Motor neuron (in vitro differentiated cells): ENCODE measurements at regions not wholly inside any gene's neighbourhood (a gene's known extent, or its start where the extent isn't known, plus 50 kb on each side); places are given as distances from the start of the nearest gene placed in this dataset.
A peak's percentile ranks its signal among the peaks of the same experiment; 100 is the strongest.

Experiments used
- ATAC-seq, 8 experiments: fragments of 200-7000 bp; cut with Tn5 transposase; replicated peaks in 6 of 8; 2 replicates each; pipeline ENCODE4 v1.8.0; 2021; ENCODE audit warnings: mild to moderate bottlenecking in 8 of 8, moderate library complexity in 8 of 8
- H3K27ac ChIP-seq, 2 donors: fragments of 250-450 bp; sonication (Bioruptor Pico); 2 replicates each; pipeline ENCODE4 v1.9.0; 2021; ENCODE audit warnings: antibody characterized with exemption in 2 of 2, mild to moderate bottlenecking in 2 of 2, moderate library complexity in 1 of 2
- H3K4me1 ChIP-seq, 2 donors: fragments of 250-450 bp; sonication (Bioruptor Pico); replicated peaks in 1 of 2; 2 replicates each; pipeline ENCODE4 v1.6.1; 2021; ENCODE audit warnings: antibody characterized with exemption in 2 of 2, mild to moderate bottlenecking in 2 of 2, moderate library complexity in 1 of 2
- H3K4me3 ChIP-seq, 5 donors: fragments of 250-450 bp; sonication (Bioruptor Pico); 2 replicates each; pipeline ENCODE4 v1.9.0; 2021; ENCODE audit warnings: antibody characterized with exemption in 5 of 5, mild to moderate bottlenecking in 5 of 5, moderate library complexity in 4 of 5
- WGBS, 10 experiments: fragments of 450-650 bp; shearing (Covaris generic); methylation state at CpG; one replicate each; pipeline ENCODE4 v1.0.0; 2022; 5-methylcytosine and 5-hydroxymethylcytosine counted together
- in situ Hi-C, 9 experiments: fragments of 400-800 bp; cut with MboI; loops; one replicate each; pipeline ENCODE4 v1.15.0; 2021; ENCODE audit warnings: low sequenced_read_pairs in 9 of 9, low pct_unique_long_range_greater_than_20kb in 2 of 9; ENCODE audit not compliant: unreplicated experiment in 9 of 9

- WGBS, 10 experiments, result 0 to 100% (median 53%) methylated on average over 1 to 2 of the region's 3 CpGs
- ATAC-seq, result no peak
These were observed 207.6 kb upstream of the GHITM start for GRCh38 chr10:83931669-83932068.

GRCh38 chr10:83932245-83932644, 207.1 kb upstream of the GHITM start:
- Histone ChIP-seq H3K4me3 (no peak overlapping the region), H3K4me1 (peaks cover 17 to 28% of the 10 kb centered on the region in 2 donors), H3K27ac (no peak overlapping the region)
- WGBS, 10 experiments, result 29 to 100% (median 90%) methylated on average over 1 of the region's 2 CpGs; no CpG with 5 or more reads in 4 of the 10 experiments
- no peak for ATAC-seq
- in situ Hi-C loops, result no loop called here

More at GRCh38 chr10:83931669-83932068, 207.6 kb upstream of the GHITM start:
- no peak overlapping the region for H3K4me3 ChIP-seq
- H3K4me1 ChIP-seq, result peaks cover 17 to 28% of the 10 kb centered on the region in 2 donors
- H3K27ac ChIP-seq, result no peak overlapping the region
- in situ Hi-C loops, result no loop called here

GRCh38 chr10:83934062-83934461, 205.2 kb upstream of the GHITM start:
- no peak for ATAC-seq
- H3K27ac ChIP-seq, result no peak overlapping the region
- H3K4me3 ChIP-seq, result no peak overlapping the region
- 48 to 93% (median 81%) methylated on average over 2 to 3 of the region's 3 CpGs; no CpG with 5 or more reads in 4 of the 10 experiments for WGBS, 10 experiments
- peaks cover 13 to 22% of the 10 kb centered on the region in 2 donors for H3K4me1 ChIP-seq
- in situ Hi-C loops, result no loop called here

GRCh38 chr10:83934641-83935338, 204.5 kb upstream of the GHITM start:
- 0 to 77% (median 53%) methylated on average over 1 to 4 of the region's 5 CpGs; no CpG with 5 or more reads in 3 of the 10 experiments for WGBS, 10 experiments
- no peak overlapping the region for H3K27ac ChIP-seq

GRCh38 chr10:83935339-83935736, 204.0 kb upstream of the GHITM start:
- in situ Hi-C loops, result no loop called here
- peak in 2 of 8 experiments; percentile 41 to 53 for ATAC-seq
- no peak overlapping the region for H3K4me3 ChIP-seq

More at GRCh38 chr10:83934641-83935338, 204.5 kb upstream of the GHITM start:
- H3K4me1 ChIP-seq, result peaks cover 6 to 15% of the 10 kb centered on the region in 2 donors
- no peak overlapping the region for H3K4me3 ChIP-seq
- peak in 6 of 8 experiments; percentile 19 to 99 (median 64) for ATAC-seq
- in situ Hi-C loops, result no loop called here

GRCh38 chr10:83935911-83936310, 203.4 kb upstream of the GHITM start:
- in situ Hi-C loops, result no loop called here
- 0 to 100% (median 81%) methylated on average over 1 to 4 of the region's 5 CpGs; no CpG with 5 or more reads in 2 of the 10 experiments for WGBS, 10 experiments
- Histone ChIP-seq H3K4me3 (no peak overlapping the region), H3K4me1 (peaks cover 6 to 15% of the 10 kb centered on the region in 2 donors), H3K27ac (no peak overlapping the region)
- no peak for ATAC-seq

More at GRCh38 chr10:83935339-83935736, 204.0 kb upstream of the GHITM start:
- H3K4me1 ChIP-seq, result peaks cover 6 to 15% of the 10 kb centered on the region in 2 donors
- H3K27ac ChIP-seq, result no peak overlapping the region
- WGBS, 10 experiments, result 14 to 100% (median 68%) methylated on average over 1 to 3 of the region's 3 CpGs; no CpG with 5 or more reads in 2 of the 10 experiments

GRCh38 chr10:83937161-83937560, 202.1 kb upstream of the GHITM start:
- no peak overlapping the region for H3K4me3 ChIP-seq
- no peak for ATAC-seq
- no peak overlapping the region for H3K27ac ChIP-seq
- in situ Hi-C loops, result no loop called here
- 17 to 90% (median 46%) methylated on average over 2 to 3 of the region's 3 CpGs; no CpG with 5 or more reads in 1 of the 10 experiments for WGBS, 10 experiments
- peaks cover 10 to 18% of the 10 kb centered on the region in 2 donors for H3K4me1 ChIP-seq

GRCh38 chr10:83937826-83938225, 201.5 kb upstream of the GHITM start:
- ATAC-seq, result no peak
- in situ Hi-C loops, result no loop called here
- WGBS, 10 experiments, result 0 to 100% (median 88%) methylated on average over 1 of the region's 1 CpG; no CpG with 5 or more reads in 5 of the 10 experiments
- Histone ChIP-seq H3K4me3 (no peak overlapping the region), H3K27ac (no peak overlapping the region), H3K4me1 (peaks cover 10 to 18% of the 10 kb centered on the region in 2 donors)

- Histone ChIP-seq H3K4me3 (no peak overlapping the region), H3K4me1 (peaks cover 4 to 20% of the 10 kb centered on the region in 2 donors), H3K27ac (no peak overlapping the region)
- in situ Hi-C loops, result no loop called here
- no peak for ATAC-seq
- WGBS, 10 experiments, result 0 to 88% (median 63%) methylated on average over 1 to 2 of the region's 2 CpGs; no CpG with 5 or more reads in 3 of the 10 experiments
These were observed 198.1 kb upstream of the GHITM start for GRCh38 chr10:83941189-83941588.

- ATAC-seq, result no peak
- Histone ChIP-seq H3K4me3 (no peak overlapping the region), H3K4me1 (peaks cover 4 to 22% of the 10 kb centered on the region in 2 donors), H3K27ac (no peak overlapping the region)
- 11 to 100% (median 80%) methylated on average over 1 to 3 of the region's 3 CpGs; no CpG with 5 or more reads in 5 of the 10 experiments for WGBS, 10 experiments
- in situ Hi-C loops, result no loop called here
These were observed 196.9 kb upstream of the GHITM start for GRCh38 chr10:83942410-83942809.

- Histone ChIP-seq H3K4me3 (no peak overlapping the region), H3K27ac (no peak overlapping the region), H3K4me1 (peaks cover 4 to 22% of the 10 kb centered on the region in 2 donors)
- ATAC-seq, result peak in 2 of 8 experiments; percentile 67 to 95
- in situ Hi-C loops, result no loop called here
- 0 to 100% (median 89%) methylated on average over 1 to 3 of the region's 5 CpGs; no CpG with 5 or more reads in 4 of the 10 experiments for WGBS, 10 experiments
These were observed 196.3 kb upstream of the GHITM start for GRCh38 chr10:83943049-83943448.

GRCh38 chr10:83943920-83944319, 195.4 kb upstream of the GHITM start:
- H3K4me3 ChIP-seq, result no peak overlapping the region
- ATAC-seq, result no peak
- no peak overlapping the region for H3K27ac ChIP-seq
- in situ Hi-C loops, result no loop called here
- WGBS, 10 experiments, result 5 to 97% (median 67%) methylated on average over 1 to 4 of the region's 4 CpGs
- peaks cover 4 to 22% of the 10 kb centered on the region in 2 donors for H3K4me1 ChIP-seq

- in situ Hi-C loops, result no loop called here
- Histone ChIP-seq H3K4me1 (peaks cover 4 to 22% of the 10 kb centered on the region in 2 donors), H3K4me3 (peak overlapping the region in 1 of 5 donors; percentile 19), H3K27ac (no peak overlapping the region)
- 0 to 72% (median 41%) methylated on average over 3 to 9 of the region's 17 CpGs for WGBS, 10 experiments
- ATAC-seq, result peak in 5 of 8 experiments; percentile 82 to 99 (median 98)
These were observed 193.2 kb upstream of the GHITM start for GRCh38 chr10:83945982-83946718.
